Immature natural killer cell (primary cell): ENCODE measurements at regions not wholly inside any gene's neighbourhood (a gene's known extent, or its start where the extent isn't known, plus 50 kb on each side); places are given as distances from the start of the nearest gene placed in this dataset.

Experiments used
- DNase-seq, 3 donors: peaks; one replicate each; pipeline ENCODE4 v3.0.0; 2022; ENCODE audit warnings: mixed read lengths in 1 of 3
- H3K27ac Mint-ChIP-seq, 6 donors: one replicate each; pipeline ENCODE4 v1.8.0; 2020; ENCODE audit warnings: mixed read lengths in 6 of 6, mild to moderate bottlenecking in 5 of 6, inconsistent platforms in 4 of 6, moderate library complexity in 3 of 6
- H3K27me3 Mint-ChIP-seq, 3 donors: one replicate each; pipeline ENCODE4 v1.8.0; 2020 to 2021; ENCODE audit warnings: low read depth in 3 of 3, mild to moderate bottlenecking in 3 of 3, mixed read lengths in 3 of 3, moderate library complexity in 3 of 3, inconsistent platforms in 1 of 3
- H3K36me3 Mint-ChIP-seq, 3 donors: one replicate each; pipeline ENCODE4 v1.8.0; 2020; ENCODE audit warnings: mixed read lengths in 3 of 3, inconsistent platforms in 2 of 3, mild to moderate bottlenecking in 2 of 3
- H3K4me1 Mint-ChIP-seq, 2 donors: one replicate each; pipeline ENCODE4 v1.8.0; 2020; ENCODE audit warnings: inconsistent platforms in 2 of 2, mild to moderate bottlenecking in 2 of 2, mixed read lengths in 2 of 2, moderate library complexity in 1 of 2
- H3K4me3 Mint-ChIP-seq, 5 donors: one replicate each; pipeline ENCODE4 v1.8.0; 2020; ENCODE audit warnings: mild to moderate bottlenecking in 5 of 5, mixed read lengths in 5 of 5, inconsistent platforms in 3 of 5, moderate library complexity in 3 of 5
- H3K9me3 Mint-ChIP-seq, 6 donors: one replicate each; pipeline ENCODE4 v1.8.0; 2020; ENCODE audit warnings: mild to moderate bottlenecking in 6 of 6, mixed read lengths in 6 of 6, inconsistent platforms in 4 of 6, moderate library complexity in 3 of 6

GRCh38 chrY:21315366-21315765 is 195.8 kb upstream of the RBMY1B start:
- H3K4me3 Mint-ChIP-seq: no peak overlapping the region
- no peak overlapping the region for H3K27ac Mint-ChIP-seq
- H3K27me3 Mint-ChIP-seq: no peaks in the 10 kb centered on the region
- H3K9me3 Mint-ChIP-seq: no peaks in the 10 kb centered on the region
- H3K36me3 Mint-ChIP-seq: no peaks in the 10 kb centered on the region
- H3K4me1 Mint-ChIP-seq: no peaks in the 10 kb centered on the region
- no peak for DNase-seq
